ENCODE measurements at regions not wholly inside any gene's neighbourhood (a gene's known extent, or its start where the extent isn't known, plus 50 kb on each side); places are given as distances from the start of the nearest gene placed in this dataset.

DNA sequence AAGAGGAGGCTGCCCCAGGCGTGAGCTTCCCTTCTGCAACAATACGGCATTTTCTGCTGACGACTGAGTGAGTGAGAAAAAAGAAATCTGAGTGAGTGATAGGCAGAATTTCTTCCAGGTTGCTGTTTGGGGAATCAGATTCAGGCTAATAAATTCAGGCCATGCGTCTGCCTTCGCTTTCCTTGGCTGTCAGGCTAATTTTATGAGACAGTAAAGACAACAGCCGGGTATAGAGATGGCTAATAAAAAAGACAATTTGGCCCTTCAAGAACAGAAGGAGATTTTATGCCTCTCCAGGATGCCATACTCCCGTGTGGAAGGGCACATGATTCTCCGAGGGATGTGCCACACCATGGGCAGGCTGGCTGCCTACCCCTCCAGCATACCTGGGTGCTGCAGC, 145.9 kb upstream of the UBL3 start:
- ATAC-seq = no peak
- DNase-seq = no peak

DNA sequence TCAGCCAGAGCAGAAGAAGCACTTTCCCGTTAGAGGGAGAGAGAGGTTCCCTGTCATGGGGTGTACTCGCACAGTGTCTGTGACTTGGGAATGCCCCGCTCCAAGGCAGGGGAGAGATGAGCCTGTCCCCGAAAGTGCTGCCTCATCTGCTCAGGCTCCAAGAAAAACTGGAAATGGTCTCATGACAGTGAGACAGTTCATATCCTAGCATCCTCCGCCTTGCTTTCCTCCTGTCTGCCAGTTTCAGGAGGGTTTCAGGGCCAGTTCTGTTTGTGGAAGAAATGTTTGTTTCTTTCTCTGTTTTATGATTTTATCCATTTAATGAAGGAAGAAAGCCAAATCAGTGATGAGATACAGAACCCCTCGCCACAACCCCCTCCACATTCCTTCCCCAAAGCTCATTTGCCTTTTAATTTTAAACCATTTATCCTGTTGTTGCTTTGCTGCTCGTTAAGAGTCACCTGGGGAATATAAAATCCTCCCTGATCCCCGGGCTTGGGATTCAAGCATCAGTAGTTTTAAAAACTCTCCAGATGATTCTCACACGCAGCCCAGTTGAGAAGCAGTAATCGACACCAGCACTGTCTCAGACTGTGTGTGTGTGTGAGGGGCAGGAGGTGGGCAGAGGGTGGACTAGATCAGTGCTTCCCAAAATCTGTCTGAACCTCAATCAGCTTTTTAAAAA, 144.6 kb upstream of the UBL3 start:
- DNase-seq (no peak), ATAC-seq (no peak)

DNA sequence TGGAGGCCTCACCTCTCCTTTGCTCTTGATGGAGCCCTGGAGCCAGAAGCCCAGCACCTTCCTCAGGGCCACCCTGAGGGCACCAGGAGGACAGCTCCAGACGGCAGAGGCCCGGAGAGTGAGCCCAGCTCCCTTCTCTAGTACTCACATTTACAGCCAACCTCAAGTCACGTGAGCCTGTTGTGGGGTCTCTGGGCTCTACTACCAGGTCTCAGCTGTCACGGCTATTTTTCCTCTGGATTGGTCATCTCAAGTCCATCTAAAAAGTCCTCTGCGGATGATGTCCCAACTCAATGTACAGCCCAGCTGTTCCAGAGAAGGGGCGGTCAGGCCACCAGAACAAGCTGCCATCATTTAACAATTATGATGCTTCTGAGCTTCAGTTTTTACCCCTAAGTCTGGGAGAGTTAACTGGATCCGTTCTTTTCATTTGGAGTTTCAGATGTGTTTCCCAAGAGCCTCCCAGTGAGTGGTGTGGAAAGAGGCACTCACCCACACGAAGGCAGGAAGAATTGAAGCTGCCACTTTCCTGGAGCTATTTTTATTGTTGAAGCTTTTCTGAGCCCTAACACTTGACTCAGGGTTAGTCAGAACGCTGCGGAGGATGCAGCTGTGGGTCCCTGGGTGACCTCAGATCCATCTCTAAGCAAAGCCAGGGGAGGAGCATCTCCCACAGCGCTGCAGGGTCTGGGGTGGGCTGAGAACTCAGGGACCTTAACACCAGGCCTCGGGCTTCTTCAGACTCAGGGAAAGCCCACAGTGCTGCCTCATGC, 143.5 kb upstream of the UBL3 start:
- DNase-seq (no peak), ATAC-seq (no peak)

DNA sequence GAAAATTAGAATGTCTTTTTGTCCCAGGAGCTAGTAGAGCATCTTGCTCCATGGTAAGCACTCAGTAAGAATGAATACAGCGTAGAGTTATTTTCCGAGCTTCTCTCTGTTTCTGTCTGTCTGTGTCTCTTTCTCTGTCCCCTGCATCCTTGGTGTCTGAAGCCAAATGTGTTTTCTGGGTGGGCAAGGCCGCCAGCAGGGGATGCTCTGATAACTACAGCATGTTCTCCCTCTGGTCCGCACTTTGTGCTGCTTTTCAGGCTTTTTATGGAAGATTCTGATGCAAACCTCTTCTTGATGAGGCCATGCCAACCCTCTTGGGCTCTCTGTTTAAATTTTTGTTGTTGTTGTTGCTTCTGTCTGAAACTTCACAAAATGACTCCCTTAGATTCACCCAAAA, 142.8 kb upstream of the UBL3 start:
- ATAC-seq (no peak), DNase-seq (no peak)

DNA sequence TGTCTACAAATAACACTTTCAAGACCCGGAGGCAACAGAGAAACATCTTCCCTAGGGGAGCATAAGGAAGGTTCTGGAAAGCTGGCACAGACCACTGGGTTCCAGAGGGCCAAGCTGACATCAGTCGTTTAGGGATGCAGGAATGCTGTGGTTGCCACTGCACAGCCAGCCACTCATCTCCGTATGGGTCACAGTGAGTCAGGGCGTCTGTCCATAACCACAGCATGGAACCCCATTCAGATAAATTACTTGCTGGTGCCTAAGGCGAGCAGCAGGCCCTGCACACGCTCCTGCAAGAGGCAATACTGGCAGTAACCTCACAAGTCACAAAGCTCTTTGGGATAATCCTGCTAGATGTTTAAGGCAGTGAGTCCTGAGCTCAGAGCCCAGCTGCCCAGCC, 140.9 kb upstream of the UBL3 start:
- ATAC-seq = no peak
- DNase-seq = no peak

DNA sequence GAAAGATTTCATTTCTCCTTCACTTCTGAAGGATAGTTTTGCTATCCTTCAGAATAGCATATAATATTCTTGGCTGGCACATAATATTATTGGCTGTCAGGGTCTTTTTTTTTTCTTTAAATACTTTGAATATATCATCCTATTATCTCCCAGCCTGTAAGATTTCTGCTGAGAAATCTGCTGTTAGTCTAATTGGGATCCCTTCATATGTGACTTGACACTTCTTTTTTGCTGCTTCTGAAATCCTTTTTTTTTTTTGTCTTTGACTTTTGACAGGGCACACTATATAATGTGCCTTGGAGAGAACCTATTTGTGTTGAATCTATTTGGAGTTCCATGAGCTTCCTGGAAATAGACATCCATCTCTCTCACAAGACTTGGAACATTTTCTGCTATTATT, 136.9 kb upstream of the UBL3 start:
- no peak for ATAC-seq
- DNase-seq = no peak

DNA sequence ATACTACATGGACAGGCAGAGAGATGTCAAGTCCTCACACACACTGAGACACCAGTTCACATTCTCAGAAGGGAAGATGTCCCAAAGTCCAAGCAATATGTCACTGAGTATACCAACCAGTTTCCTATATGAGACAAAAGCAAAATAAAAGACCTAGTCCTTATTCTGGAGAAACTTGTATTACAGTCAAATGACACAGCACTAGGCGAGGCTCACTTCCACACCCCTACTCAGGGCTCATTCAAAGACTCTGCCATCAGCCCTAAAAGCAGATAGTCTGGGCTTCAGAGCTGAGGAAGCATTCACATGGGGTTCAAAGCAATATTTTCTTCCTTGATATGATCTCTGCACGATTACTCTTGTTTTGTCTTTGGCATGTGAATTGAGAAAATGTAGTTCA, 129.9 kb upstream of the UBL3 start:
- DNase-seq (no peak), ATAC-seq (no peak)

DNA sequence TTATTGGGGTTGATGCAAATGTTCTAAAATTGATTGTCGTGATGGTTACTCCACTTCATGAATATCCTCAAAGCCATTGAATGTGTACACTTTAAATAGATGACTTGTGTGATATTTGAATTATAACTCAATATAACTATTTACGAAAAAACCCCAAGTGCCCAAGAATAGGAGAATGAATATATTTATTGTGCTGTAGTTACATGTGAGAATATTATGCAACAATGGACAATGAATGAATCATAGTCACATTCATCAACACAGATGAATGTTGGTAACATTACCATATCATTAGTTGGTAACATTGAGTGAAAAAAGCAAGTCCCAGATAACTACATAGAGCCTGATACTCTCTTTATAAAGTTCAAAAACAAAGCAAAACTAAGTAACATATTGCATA, 127.8 kb upstream of the UBL3 start:
- ATAC-seq = no peak

DNA sequence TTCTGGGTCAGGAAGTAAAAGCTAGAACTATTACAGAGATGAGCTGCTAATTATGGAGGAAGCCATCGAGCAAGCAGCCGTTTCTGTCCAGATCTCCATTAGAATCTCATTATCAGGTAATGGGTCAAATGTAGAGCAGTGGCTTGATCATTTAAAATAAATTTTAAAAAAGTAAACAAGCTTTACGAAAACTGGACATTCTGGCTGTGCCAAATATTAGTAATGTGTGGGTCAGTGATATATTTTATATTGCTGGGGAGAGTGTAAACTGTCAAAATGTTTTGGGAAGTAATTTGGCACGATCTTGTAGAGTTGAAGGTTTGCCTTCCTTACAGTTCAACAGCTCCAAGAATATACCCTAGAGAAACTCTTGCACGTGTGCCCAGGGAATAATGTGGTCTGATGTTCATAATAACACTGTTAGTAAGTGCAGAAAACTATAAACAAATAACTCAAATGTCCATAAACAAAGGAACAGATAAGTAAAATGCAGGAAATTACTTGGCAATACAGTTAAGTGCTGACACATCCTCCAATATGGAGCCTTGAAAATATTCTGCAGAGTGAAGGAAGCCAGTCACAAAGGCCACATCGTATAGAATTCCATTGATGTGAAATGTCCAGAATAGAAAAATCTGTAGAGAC, 127.2 kb upstream of the UBL3 start:
- DNase-seq (no peak), ATAC-seq (no peak)

More for the DNA sequence above, 127.8 kb upstream of the UBL3 start:
- DNase-seq = no peak

DNA sequence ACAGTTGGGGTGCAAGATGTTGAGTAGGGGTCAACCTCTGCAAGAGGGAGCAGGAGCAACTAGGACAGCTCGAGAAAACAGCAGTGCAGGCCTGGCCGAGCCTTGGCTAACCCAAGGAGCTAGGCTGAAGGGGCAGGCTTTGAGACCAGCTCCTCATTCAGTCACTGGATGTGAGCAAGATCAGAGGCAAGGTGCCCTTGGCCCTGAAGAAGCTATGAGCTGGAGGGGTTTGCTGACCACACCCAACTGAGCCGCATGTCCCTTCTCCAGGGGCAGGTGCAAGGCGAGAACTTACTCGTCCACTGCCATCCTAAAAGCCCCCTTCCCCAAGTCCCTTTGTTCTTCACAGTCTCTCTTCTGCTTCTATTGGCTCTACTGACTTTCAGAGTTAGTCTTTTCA, 126.1 kb upstream of the UBL3 start:
- ATAC-seq = no peak
- DNase-seq = no peak

DNA sequence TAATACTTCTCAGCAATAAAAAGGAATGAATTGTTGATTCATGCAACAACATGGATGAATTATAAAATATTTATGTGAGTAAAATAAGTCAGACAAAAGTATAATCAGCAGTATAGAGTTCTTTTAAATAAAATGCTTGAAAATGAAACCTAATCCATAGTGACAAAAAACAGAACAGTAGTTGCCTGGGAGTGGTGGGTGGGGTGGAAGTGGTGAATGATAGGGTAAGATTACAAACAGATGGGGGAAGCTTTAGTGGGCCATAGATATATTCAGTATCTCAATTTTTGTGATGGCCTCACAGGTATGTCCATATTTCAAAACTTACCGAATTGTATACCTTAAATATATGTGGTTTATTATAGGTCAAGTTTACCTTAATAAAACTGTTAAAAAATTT, 124.9 kb upstream of the UBL3 start:
- no peak for DNase-seq
- ATAC-seq = no peak

DNA sequence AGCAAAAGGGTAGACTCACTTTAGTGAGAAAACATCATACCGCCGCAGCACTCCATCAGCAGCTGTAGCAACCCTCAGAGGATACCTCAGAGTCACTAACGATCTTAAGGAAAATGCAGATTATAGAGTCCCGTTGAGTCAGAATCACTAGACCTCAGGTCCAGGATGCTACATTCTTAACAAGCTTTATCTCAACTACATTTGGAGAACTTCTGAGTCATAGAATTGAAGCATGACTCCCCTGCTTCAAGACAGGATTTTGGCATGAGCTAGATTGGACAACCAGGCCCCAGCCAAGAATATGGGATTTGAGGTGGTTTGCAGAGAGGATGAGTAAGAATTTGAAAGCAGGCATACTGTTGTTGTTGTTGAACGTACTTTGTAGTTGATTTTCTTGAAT, 118.9 kb upstream of the UBL3 start:
- DNase-seq = no peak
- no peak for ATAC-seq

DNA sequence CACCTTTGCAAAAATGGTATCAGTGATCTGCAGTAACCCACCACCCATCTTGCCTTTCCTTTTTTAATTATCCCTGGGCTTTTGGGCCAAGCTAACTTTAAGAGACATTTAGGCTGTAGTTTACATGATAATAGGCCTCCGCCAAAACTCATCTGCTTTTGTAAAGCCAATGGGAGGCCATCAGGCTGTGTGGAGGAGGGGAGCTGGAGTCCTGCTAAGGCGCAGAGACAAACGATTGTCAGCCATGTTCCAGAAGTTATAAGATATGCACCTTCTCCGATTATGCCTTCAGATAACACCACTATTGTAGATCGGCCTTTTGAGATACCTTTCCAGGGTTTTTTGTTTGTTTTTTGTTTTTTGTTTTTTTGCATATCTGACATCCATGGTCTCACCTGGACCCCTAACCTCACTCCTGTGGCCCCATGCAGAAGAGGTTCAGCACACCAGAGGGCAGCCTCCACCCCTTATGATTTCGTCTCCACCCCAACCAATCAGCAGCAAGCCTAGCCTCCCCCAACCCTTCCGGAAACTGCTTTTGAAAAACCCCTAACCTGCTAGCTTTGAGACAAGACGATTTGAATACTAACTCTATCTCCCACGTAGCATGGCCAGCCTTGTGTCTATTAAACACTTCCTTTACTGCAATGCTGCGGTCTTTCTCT, 113.9 kb upstream of the UBL3 start:
- ATAC-seq = no peak
- no peak for DNase-seq

DNA sequence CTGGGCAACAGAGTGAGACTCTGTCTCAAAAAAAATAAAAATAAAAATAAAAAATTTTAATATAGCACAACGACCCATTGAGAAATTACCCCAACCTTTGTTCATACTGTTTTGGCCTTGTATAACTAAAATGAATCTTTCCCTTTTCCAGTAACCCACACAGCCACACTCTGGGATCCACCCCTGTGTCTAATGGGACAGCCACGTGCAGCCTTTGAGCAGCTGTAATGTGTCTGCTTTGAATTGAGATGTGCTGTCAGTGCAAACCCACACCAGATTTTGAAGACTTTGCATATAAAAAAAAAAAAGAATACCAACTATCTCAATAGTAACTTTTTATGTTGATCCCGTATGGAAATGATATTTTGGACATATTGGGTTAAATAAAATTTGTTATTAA, 112.7 kb upstream of the UBL3 start:
- no peak for DNase-seq
- ATAC-seq = no peak

DNA sequence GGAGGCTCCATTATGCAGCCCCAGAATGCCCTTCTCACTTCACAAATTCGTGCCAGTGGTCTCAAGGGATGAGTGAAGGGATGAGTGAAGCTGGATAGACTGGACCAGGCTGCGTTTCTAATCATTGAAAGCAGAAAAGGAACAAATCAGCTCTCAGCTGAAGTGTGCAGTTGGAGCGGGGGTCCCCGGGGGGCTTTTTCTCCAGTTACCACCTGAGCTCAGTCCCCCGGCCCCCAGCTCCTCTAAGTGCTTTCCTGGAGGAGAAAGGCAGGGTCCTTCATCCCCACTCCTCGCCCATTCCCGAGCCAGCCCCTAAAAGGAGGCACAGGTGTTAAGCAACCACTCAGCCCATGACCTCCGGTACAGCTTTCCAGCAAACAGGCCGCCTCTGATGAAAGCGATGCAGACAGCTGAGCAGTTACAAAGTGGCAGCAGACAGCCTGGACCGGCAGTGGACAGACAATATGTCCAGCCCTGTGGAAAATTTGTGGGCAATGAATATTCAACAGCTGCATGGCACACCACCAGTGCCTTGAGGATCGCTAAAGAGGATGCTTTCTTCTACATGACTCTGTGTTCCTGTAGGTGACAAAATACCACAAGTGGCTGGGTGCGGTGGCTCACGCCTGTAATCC, 110.7 kb upstream of the UBL3 start:
- ATAC-seq (no peak), DNase-seq (no peak)

DNA sequence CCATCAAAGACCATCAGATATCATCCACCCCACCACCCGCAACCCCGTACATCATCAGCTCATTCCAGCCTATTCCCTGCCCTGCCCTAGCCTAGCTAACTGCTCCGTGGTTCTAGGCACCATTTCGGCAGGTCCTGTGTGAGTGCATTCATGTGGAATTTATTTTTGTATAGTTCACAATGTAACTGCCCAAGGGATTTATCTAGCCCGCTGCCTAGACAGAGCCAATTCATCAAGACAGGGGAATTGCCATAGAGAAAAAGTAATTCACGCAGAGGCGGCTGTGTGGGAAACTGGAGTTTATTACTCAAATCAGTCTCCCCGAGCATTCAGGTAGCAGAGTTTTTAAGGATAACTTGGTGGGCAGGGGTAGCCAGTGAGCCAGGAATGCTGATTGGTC, 109.2 kb upstream of the UBL3 start:
- DNase-seq (no peak), ATAC-seq (no peak)

DNA sequence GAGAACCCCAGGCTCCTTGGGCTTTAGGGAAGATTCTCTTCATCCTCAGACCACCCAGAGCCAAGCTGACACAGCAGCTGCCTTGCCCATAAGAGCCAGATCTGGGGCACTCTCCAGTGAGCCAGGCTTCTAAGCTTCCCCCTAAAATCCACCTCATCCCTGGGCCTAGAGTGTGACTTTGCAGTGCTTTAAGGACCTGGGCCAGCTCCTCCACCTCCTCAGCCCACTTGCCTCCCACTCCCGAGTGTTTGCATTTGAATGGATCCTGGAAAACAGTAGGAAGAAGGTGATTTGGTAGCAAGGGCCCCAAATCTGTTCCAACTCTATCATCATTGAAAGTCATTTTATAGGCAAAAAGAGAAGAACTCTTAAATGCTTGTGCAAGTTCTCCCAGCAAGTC, 108.7 kb upstream of the UBL3 start:
- DNase-seq (no peak), ATAC-seq (no peak)

DNA sequence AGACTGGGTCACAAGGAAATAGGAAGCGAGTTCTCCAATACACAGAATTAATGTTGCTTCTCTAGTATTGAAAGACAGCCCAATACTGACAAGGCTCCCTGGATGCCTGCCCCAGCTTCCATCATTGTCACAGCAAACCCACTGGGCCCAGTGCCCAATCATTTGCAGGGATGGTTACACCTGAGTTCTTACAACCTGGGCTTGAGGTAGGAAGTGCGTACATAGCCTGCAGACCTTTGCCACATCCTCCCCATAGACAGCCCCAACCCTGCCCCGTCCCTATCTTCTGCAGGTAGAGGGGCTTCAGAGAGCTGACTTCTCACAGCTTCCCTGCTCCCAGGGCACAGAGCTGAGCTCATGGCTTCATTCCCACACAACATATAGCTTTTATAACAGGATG, 108.1 kb upstream of the UBL3 start:
- DNase-seq (no peak), ATAC-seq (no peak)

DNA sequence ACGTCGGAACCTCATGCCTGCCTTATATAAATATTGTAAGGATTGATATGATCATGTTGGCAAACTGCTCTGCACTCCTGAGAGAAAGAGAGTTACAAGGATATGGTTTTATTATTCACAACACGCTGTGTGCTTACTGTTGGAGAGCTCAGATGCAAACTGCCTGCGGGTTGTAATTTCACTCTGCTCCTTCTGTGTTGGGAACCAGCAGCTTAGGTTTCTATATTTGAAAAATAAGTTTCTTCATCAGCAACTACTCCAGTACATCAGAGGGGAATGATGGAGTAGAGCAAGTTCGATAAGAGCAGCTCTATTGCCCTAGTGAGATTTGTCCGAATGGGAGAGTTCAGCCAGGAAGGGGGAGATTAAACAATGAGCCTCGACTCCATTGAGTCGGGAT, 106.9 kb upstream of the UBL3 start:
- DNase-seq (no peak), ATAC-seq (no peak)

DNA sequence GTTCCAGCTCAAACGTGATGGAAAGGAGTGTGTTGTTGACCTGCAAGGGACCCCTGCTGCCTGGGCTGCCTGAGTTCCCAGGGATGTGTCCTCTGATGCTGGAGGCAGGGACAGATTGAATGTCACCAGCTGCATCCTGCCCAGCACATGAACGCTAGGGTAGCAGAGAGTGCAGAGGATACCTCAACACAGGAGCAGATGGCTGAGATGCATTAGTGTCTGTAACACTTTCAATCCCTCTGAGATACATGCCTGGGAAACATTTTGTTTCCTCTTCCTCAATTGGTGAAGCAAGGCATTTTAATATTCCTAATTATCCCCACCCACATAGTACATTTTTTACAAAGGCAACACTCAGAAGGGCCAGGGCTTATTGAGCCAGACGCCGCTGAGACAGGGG, 106.4 kb upstream of the UBL3 start:
- DNase-seq = no peak
- no peak for ATAC-seq

DNA sequence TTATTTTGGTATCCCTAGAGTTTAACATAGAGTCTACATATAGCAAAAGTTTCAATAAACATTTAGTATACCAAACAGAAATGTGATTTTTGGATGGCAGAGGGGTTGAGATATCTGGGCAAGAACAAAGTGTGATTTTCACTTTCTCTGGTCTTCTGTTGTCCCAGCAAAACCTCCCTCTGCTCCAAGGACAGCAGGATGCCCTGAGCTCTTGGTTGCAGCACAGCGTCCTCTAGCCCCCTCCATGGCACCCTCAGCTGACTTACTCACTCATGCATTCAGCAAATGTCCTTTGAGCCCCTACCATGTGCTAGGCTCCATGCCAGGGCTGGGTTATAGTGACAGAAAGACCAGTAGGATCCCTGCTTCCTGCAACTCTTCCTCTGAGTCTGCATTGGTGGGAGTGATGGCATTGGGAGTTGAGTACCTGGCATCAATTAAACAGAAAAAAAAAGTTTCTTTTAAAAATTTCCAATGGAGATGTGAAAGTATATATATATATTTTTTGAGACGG, 104.8 kb upstream of the UBL3 start:
- no peak for ATAC-seq

More for the DNA sequence above, 104.8 kb upstream of the UBL3 start:
- DNase-seq = no peak
